ENCODE measurements at regions not wholly inside any gene's neighbourhood (a gene's known extent, or its start where the extent isn't known, plus 50 kb on each side); places are given as distances from the start of the nearest gene placed in this dataset.

GRCh38 chr22:48821727-48822126 is 1005.9 kb downstream of the BRD1 start:
- TF ChIP-seq RAD21 (IDR thresholded peaks at IDR 0.05; ENCODE audit: low read length) (no peak), CTCF (conservative IDR thresholded peaks at IDR 0.05; ENCODE audit: low read depth, low read length) (no peak)

Data from IMR-90 (cell line).